ENCODE measurements at regions not wholly inside any gene's neighbourhood (a gene's known extent, or its start where the extent isn't known, plus 50 kb on each side); places are given as distances from the start of the nearest gene placed in this dataset.

- no peaks in the 10 kb centered on the region for H3K36me3 Mint-ChIP-seq (ENCODE audit: low read depth)
- peaks cover 14% of the 10 kb centered on the region for H3K27me3 Mint-ChIP-seq
- no peaks in the 10 kb centered on the region for H3K9me3 Mint-ChIP-seq (ENCODE audit: low read depth)
- H3K4me3 Mint-ChIP-seq = no peak overlapping the region
- intact Hi-C loops (cut with DNase I, micrococcal nuclease) = no loop called here
- ATAC-seq (no peak), DNase-seq (no peak)
- H3K27ac Mint-ChIP-seq = no peak overlapping the region
- H3K4me1 Mint-ChIP-seq = no peaks in the 10 kb centered on the region
- ChIA-PET POLR2A (interaction anchor here (0.5 kb wide), 1 partner anchor 360 kb away, joined by 3 read pairs; no protein-coding TSS in a partner anchor), CTCF (no interaction called here)
Measured at GRCh38 chr15:35627696-35628095, 81.7 kb upstream of the DPH6 start.

GRCh38 chr15:35629766-35630165 lies 83.8 kb upstream of the DPH6 start:
- no peaks in the 10 kb centered on the region for H3K36me3 Mint-ChIP-seq (ENCODE audit: low read depth)
- no peak for ATAC-seq
- intact Hi-C loops (cut with DNase I, micrococcal nuclease) = no loop called here
- H3K27me3 Mint-ChIP-seq = peaks cover 14% of the 10 kb centered on the region
- CTCF ChIA-PET = no interaction called here
- no peak overlapping the region for H3K27ac Mint-ChIP-seq
- H3K9me3 Mint-ChIP-seq (ENCODE audit: low read depth) = no peaks in the 10 kb centered on the region
- POLR2A ChIA-PET = no interaction called here
- no peaks in the 10 kb centered on the region for H3K4me1 Mint-ChIP-seq
- H3K4me3 Mint-ChIP-seq = no peak overlapping the region
- DNase-seq = no peak

- Mint-ChIP-seq H3K36me3 (ENCODE audit: low read depth) (no peaks in the 10 kb centered on the region), H3K4me1 (no peaks in the 10 kb centered on the region), H3K27me3 (peaks cover 19% of the 10 kb centered on the region), H3K9me3 (ENCODE audit: low read depth) (no peaks in the 10 kb centered on the region), H3K27ac (no peak overlapping the region), H3K4me3 (no peak overlapping the region)
- ATAC-seq = no peak
- intact Hi-C loops (cut with DNase I, micrococcal nuclease) = no loop called here
- POLR2A ChIA-PET = no interaction called here
- DNase-seq = no peak
- CTCF ChIA-PET = no interaction called here
Measured at GRCh38 chr15:35630532-35630931, 84.6 kb upstream of the DPH6 start.

- no peak for ATAC-seq
- intact Hi-C loops (cut with DNase I, micrococcal nuclease) = no loop called here
- H3K9me3 Mint-ChIP-seq (ENCODE audit: low read depth) = no peaks in the 10 kb centered on the region
- H3K4me1 Mint-ChIP-seq = no peaks in the 10 kb centered on the region
- H3K4me3 Mint-ChIP-seq = no peak overlapping the region
- CTCF ChIA-PET = no interaction called here
- H3K27ac Mint-ChIP-seq = no peak overlapping the region
- POLR2A ChIA-PET = no interaction called here
- peaks cover 20% of the 10 kb centered on the region for H3K27me3 Mint-ChIP-seq
- no peak for DNase-seq
- H3K36me3 Mint-ChIP-seq (ENCODE audit: low read depth) = no peaks in the 10 kb centered on the region
Measured at GRCh38 chr15:35630985-35631384, 85.0 kb upstream of the DPH6 start.

GRCh38 chr15:35633677-35634076 lies 87.7 kb upstream of the DPH6 start:
- no peak overlapping the region for H3K4me3 Mint-ChIP-seq
- no peak for ATAC-seq
- no peaks in the 10 kb centered on the region for H3K36me3 Mint-ChIP-seq (ENCODE audit: low read depth)
- ChIA-PET CTCF (no interaction called here), POLR2A (no interaction called here)
- DNase-seq = no peak
- H3K27ac Mint-ChIP-seq = no peak overlapping the region
- intact Hi-C loops (cut with DNase I, micrococcal nuclease) = no loop called here
- H3K27me3 Mint-ChIP-seq = peaks cover 27% of the 10 kb centered on the region
- no peaks in the 10 kb centered on the region for H3K4me1 Mint-ChIP-seq
- no peaks in the 10 kb centered on the region for H3K9me3 Mint-ChIP-seq (ENCODE audit: low read depth)

- H3K4me1 Mint-ChIP-seq = no peaks in the 10 kb centered on the region
- CTCF ChIA-PET = no interaction called here
- peaks cover 10% of the 10 kb centered on the region for H3K27me3 Mint-ChIP-seq
- H3K4me3 Mint-ChIP-seq = no peak overlapping the region
- peaks cover 6% of the 10 kb centered on the region for H3K9me3 Mint-ChIP-seq (ENCODE audit: low read depth)
- no peak overlapping the region for H3K27ac Mint-ChIP-seq
- H3K36me3 Mint-ChIP-seq (ENCODE audit: low read depth) = no peaks in the 10 kb centered on the region
- POLR2A ChIA-PET = no interaction called here
- intact Hi-C loops (cut with DNase I, micrococcal nuclease) = no loop called here
- no peak for DNase-seq
- no peak for ATAC-seq
Measured at GRCh38 chr15:35646790-35647189, 100.8 kb upstream of the DPH6 start.

GRCh38 chr15:35647303-35647702 lies 101.3 kb upstream of the DPH6 start:
- ATAC-seq = no peak
- DNase-seq = no peak
- Mint-ChIP-seq H3K4me1 (no peaks in the 10 kb centered on the region), H3K27me3 (peaks cover 11% of the 10 kb centered on the region), H3K36me3 (ENCODE audit: low read depth) (no peaks in the 10 kb centered on the region), H3K9me3 (ENCODE audit: low read depth) (peaks cover 4% of the 10 kb centered on the region), H3K27ac (no peak overlapping the region), H3K4me3 (no peak overlapping the region)
- CTCF ChIA-PET = no interaction called here
- POLR2A ChIA-PET = no interaction called here
- intact Hi-C loops (cut with DNase I, micrococcal nuclease) = no loop called here

GRCh38 chr15:35648941-35649340 lies 103.0 kb upstream of the DPH6 start:
- intact Hi-C loops (cut with DNase I, micrococcal nuclease) = no loop called here
- no peaks in the 10 kb centered on the region for H3K4me1 Mint-ChIP-seq
- H3K9me3 Mint-ChIP-seq (ENCODE audit: low read depth) = no peaks in the 10 kb centered on the region
- DNase-seq (no peak), ATAC-seq (no peak)
- H3K36me3 Mint-ChIP-seq (ENCODE audit: low read depth) = no peaks in the 10 kb centered on the region
- peaks cover 15% of the 10 kb centered on the region for H3K27me3 Mint-ChIP-seq
- POLR2A ChIA-PET = no interaction called here
- CTCF ChIA-PET = interaction anchor here (0.6 kb wide), 1 partner anchor 1173 kb away, joined by 3 read pairs; no protein-coding TSS in a partner anchor
- H3K4me3 Mint-ChIP-seq = no peak overlapping the region
- H3K27ac Mint-ChIP-seq = no peak overlapping the region

GRCh38 chr15:35649575-35649974 lies 103.6 kb upstream of the DPH6 start:
- intact Hi-C loops (cut with DNase I, micrococcal nuclease) = no loop called here
- CTCF ChIA-PET = no interaction called here
- no peak for DNase-seq
- Mint-ChIP-seq H3K4me3 (no peak overlapping the region), H3K27ac (no peak overlapping the region), H3K27me3 (peaks cover 15% of the 10 kb centered on the region), H3K9me3 (ENCODE audit: low read depth) (no peaks in the 10 kb centered on the region), H3K4me1 (no peaks in the 10 kb centered on the region), H3K36me3 (ENCODE audit: low read depth) (no peaks in the 10 kb centered on the region)
- no peak for ATAC-seq
- POLR2A ChIA-PET = no interaction called here

GRCh38 chr15:35654332-35654731 lies 108.4 kb upstream of the DPH6 start:
- CTCF ChIA-PET = interaction anchor here (0.6 kb wide), 1 partner anchor 204 kb away, joined by 3 read pairs; no protein-coding TSS in a partner anchor
- DNase-seq (no peak), ATAC-seq (no peak)
- Mint-ChIP-seq H3K36me3 (ENCODE audit: low read depth) (no peaks in the 10 kb centered on the region), H3K27ac (no peak overlapping the region), H3K9me3 (ENCODE audit: low read depth) (no peaks in the 10 kb centered on the region), H3K27me3 (peaks cover 12% of the 10 kb centered on the region), H3K4me1 (peaks cover 9% of the 10 kb centered on the region), H3K4me3 (no peak overlapping the region)
- POLR2A ChIA-PET = no interaction called here
- intact Hi-C loops (cut with DNase I, micrococcal nuclease) = no loop called here

- Mint-ChIP-seq H3K27me3 (peaks cover 16% of the 10 kb centered on the region), H3K36me3 (ENCODE audit: low read depth) (no peaks in the 10 kb centered on the region), H3K4me3 (no peak overlapping the region), H3K27ac (no peak overlapping the region), H3K9me3 (ENCODE audit: low read depth) (no peaks in the 10 kb centered on the region), H3K4me1 (peaks cover 9% of the 10 kb centered on the region)
- ChIA-PET CTCF (no interaction called here), POLR2A (no interaction called here)
- peak; percentile 65 for DNase-seq
- peak; percentile 94 for ATAC-seq
- intact Hi-C loops (cut with DNase I, micrococcal nuclease) = loop anchor here (1.0 to 5.0 kb wide), 2 partner anchors 110 to 111 kb away; partner anchors contain the start of gene DPH6 (in 2 of the 2)
Measured at GRCh38 chr15:35657679-35658311, 111.8 kb upstream of the DPH6 start.

GRCh38 chr15:35663956-35664355 lies 118.0 kb upstream of the DPH6 start:
- intact Hi-C loops (cut with DNase I, micrococcal nuclease) = no loop called here
- POLR2A ChIA-PET = no interaction called here
- H3K27me3 Mint-ChIP-seq = peaks cover 21% of the 10 kb centered on the region

More at GRCh38 chr15:35663956-35664355, 118.0 kb upstream of the DPH6 start:
- H3K4me3 Mint-ChIP-seq = no peak overlapping the region
- no peak overlapping the region for H3K27ac Mint-ChIP-seq
- no peak for ATAC-seq
- H3K9me3 Mint-ChIP-seq (ENCODE audit: low read depth) = no peaks in the 10 kb centered on the region
- no peaks in the 10 kb centered on the region for H3K4me1 Mint-ChIP-seq
- no peak for DNase-seq
- CTCF ChIA-PET = no interaction called here
- no peaks in the 10 kb centered on the region for H3K36me3 Mint-ChIP-seq (ENCODE audit: low read depth)

Data from activated CD4-positive, alpha-beta T cell treated with anti-CD3 and anti-CD28 coated beads for 36 hours (primary cell).